ENCODE measurements at regions not wholly inside any gene's neighbourhood (a gene's known extent, or its start where the extent isn't known, plus 50 kb on each side); places are given as distances from the start of the nearest gene placed in this dataset.
A peak's percentile ranks its signal among the peaks of the same experiment; 100 is the strongest.
"Not testable (repeated sequence)": the region's sequence is repeated elsewhere in the genome, so short reads cannot be mapped to it uniquely, and the experiment has no call there.

DNA sequence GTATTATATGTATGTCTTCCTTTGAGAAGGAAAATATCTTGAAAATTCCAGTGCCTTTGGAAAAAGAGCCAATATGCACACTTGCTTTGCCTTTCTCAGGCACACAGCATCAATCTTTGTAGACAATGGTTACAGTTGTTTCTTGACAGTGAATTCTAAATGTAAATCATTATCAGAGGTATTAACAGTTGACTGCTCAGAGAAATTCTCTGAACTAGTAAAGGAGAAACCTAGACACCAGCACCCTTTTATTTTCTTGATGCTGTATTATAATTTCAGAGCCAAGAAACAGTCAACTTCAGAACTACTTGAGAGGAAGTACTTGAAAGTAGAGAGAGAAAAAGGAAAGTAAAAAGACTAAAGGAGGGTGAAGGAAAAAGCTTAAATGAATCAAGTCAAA lies 185.8 kb upstream of the SMIM30 start (continued):
- TF ChIP-seq, protein P1, sequence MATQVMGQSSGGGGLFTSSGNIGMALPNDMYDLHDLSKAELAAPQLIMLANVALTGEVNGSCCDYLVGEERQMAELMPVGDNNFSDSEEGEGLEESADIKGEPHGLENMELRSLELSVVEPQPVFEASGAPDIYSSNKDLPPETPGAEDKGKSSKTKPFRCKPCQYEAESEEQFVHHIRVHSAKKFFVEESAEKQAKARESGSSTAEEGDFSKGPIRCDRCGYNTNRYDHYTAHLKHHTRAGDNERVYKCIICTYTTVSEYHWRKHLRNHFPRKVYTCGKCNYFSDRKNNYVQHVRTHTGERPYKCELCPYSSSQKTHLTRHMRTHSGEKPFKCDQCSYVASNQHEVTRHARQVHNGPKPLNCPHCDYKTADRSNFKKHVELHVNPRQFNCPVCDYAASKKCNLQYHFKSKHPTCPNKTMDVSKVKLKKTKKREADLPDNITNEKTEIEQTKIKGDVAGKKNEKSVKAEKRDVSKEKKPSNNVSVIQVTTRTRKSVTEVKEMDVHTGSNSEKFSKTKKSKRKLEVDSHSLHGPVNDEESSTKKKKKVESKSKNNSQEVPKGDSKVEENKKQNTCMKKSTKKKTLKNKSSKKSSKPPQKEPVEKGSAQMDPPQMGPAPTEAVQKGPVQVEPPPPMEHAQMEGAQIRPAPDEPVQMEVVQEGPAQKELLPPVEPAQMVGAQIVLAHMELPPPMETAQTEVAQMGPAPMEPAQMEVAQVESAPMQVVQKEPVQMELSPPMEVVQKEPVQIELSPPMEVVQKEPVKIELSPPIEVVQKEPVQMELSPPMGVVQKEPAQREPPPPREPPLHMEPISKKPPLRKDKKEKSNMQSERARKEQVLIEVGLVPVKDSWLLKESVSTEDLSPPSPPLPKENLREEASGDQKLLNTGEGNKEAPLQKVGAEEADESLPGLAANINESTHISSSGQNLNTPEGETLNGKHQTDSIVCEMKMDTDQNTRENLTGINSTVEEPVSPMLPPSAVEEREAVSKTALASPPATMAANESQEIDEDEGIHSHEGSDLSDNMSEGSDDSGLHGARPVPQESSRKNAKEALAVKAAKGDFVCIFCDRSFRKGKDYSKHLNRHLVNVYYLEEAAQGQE (IDR thresholded peaks at IDR 0.05; ENCODE audit: low read depth, low read length) = no peak
- TF ChIP-seq EED (IDR thresholded peaks at IDR 0.05; ENCODE audit: low read depth) (no peak), PAX8 (IDR thresholded peaks at IDR 0.05) (no peak), IRF4 (IDR thresholded peaks at IDR 0.05; ENCODE audit: low read depth, low read length) (no peak)

DNA sequence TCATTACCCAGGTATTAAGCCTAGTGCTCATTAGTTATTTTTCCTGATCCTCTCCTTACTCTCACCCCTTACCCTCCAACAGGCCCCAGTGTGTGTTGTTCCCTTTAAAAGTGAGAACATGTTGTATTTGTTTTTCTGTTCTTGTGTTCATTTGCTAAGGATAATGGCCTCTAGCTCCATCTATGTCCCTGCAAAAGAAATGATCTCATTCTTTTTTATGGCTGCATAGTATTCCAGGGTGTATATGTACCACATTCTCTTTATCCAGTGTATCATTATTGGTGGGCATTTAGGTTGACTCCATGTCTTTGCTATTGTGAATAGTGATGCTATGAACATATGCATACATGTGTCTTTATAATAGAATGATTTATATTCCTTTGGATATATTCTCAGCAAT lies 185.0 kb upstream of the SMIM30 start:
- CTCF ChIA-PET; SMC1A ChIA-PET (ENCODE audit: uncharacterized antibody, unreplicated experiment); ATAC-seq; H3K4me3 ChIP-seq; FAIRE-seq; POLR2A ChIA-PET; H3K9ac ChIP-seq (ENCODE audit: control insufficient read depth, insufficient read depth, low read length); H3K4me1 ChIP-seq (ENCODE audit: control insufficient read depth, insufficient read depth, low read length); H3K36me3 ChIP-seq (ENCODE audit: control insufficient read depth in 2 of 2, insufficient read depth in 2 of 2, low read length in 1 of 2); H4K20me1 ChIP-seq (ENCODE audit: control insufficient read depth, insufficient read depth); H3K27ac ChIP-seq (ENCODE audit: control insufficient read depth, insufficient read depth); RAD21 ChIA-PET (ENCODE audit: unreplicated experiment); intact Hi-C loops (cut with micrococcal nuclease; ENCODE audit: unreplicated experiment); H3K9me3 ChIP-seq (replicated peaks; ENCODE audit: control insufficient read depth, insufficient read depth, low read length); H3K4me2 ChIP-seq (ENCODE audit: control insufficient read depth, insufficient read depth); BruUV-seq (replicated peaks); H3K27me3 ChIP-seq (replicated peaks in 1 of 2; ENCODE audit: control insufficient read depth in 2 of 2, insufficient read depth in 2 of 2, low read length in 1 of 2); H3K79me2 ChIP-seq (ENCODE audit: control insufficient read depth, insufficient read depth, low read length); DNase-seq (ENCODE audit: low read depth, low spot score); in situ Hi-C loops (cut with MboI); H2AFZ ChIP-seq (ENCODE audit: control insufficient read depth, low read depth, low read length): not testable (repeated sequence)

DNA sequence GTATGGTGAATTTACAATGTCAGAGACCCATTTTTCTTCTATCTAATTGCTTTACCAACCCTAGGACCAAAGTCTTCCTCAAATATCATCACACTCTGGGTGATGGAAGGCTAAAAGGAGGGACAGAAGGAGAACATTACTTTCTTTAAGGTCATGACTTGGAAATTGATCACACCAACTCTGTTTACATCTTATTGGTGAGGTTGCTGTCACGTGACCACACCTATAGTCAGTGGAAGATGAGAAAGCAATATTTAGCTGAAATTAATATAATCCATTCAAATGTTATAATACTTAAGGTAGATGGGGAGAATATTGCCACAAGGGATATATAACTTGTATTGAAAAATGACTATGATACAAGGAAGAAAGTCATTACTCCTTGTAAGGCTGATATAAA lies 183.6 kb upstream of the SMIM30 start:
- in situ Hi-C loops (cut with MboI) = no loop called here
- H3K27ac ChIP-seq (ENCODE audit: control insufficient read depth, insufficient read depth) = no peak overlapping the region
- CTCF ChIA-PET = no interaction called here
- FAIRE-seq (no peak), DNase-seq (ENCODE audit: low read depth, low spot score) (no peak), ATAC-seq (no peak)
- intact Hi-C loops (cut with micrococcal nuclease; ENCODE audit: unreplicated experiment) = no loop called here
- 0% methylated on average over 1 of the region's 1 CpG for WGBS (ENCODE audit: insufficient coverage, insufficient replicate concordance, low lambda C conversion rate, missing lambda C conversion rate)
- H3K4me2 ChIP-seq (ENCODE audit: control insufficient read depth, insufficient read depth) = no peak overlapping the region
- no peak overlapping the region for H3K4me3 ChIP-seq
- no peaks in the 10 kb centered on the region for H3K4me1 ChIP-seq (ENCODE audit: control insufficient read depth, insufficient read depth, low read length)
- no peaks in the 10 kb centered on the region for H3K79me2 ChIP-seq (ENCODE audit: control insufficient read depth, insufficient read depth, low read length)
- RAD21 ChIA-PET (ENCODE audit: unreplicated experiment) = no interaction called here
- no peaks in the 10 kb centered on the region for H3K9me3 ChIP-seq (replicated peaks; ENCODE audit: control insufficient read depth, insufficient read depth, low read length)
- POLR2A ChIA-PET = no interaction called here
- no peak overlapping the region for H3K9ac ChIP-seq (ENCODE audit: control insufficient read depth, insufficient read depth, low read length)
- no peaks in the 10 kb centered on the region for H4K20me1 ChIP-seq (ENCODE audit: control insufficient read depth, insufficient read depth)
- H2AFZ ChIP-seq (ENCODE audit: control insufficient read depth, low read depth, low read length) = no peak overlapping the region
- H3K27me3 ChIP-seq (replicated peaks in 1 of 2; ENCODE audit: control insufficient read depth in 2 of 2, insufficient read depth in 2 of 2, low read length in 1 of 2) = no peaks in the 10 kb centered on the region
- BruUV-seq (replicated peaks) = no TSS peak
- SMC1A ChIA-PET (ENCODE audit: uncharacterized antibody, unreplicated experiment) = no interaction called here
- no peaks in the 10 kb centered on the region for H3K36me3 ChIP-seq (ENCODE audit: control insufficient read depth in 2 of 2, insufficient read depth in 2 of 2, low read length in 1 of 2)
- TF ChIP-seq RAD51 (IDR thresholded peaks at IDR 0.05) = peak; percentile 65; the same call in 1 of the 2 replicates
- TF ChIP-seq, protein P2, sequence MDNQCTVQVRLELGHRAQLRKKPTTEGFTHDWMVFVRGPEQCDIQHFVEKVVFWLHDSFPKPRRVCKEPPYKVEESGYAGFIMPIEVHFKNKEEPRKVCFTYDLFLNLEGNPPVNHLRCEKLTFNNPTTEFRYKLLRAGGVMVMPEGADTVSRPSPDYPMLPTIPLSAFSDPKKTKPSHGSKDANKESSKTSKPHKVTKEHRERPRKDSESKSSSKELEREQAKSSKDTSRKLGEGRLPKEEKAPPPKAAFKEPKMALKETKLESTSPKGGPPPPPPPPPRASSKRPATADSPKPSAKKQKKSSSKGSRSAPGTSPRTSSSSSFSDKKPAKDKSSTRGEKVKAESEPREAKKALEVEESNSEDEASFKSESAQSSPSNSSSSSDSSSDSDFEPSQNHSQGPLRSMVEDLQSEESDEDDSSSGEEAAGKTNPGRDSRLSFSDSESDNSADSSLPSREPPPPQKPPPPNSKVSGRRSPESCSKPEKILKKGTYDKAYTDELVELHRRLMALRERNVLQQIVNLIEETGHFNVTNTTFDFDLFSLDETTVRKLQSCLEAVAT (IDR thresholded peaks at IDR 0.05) = no peak
